B cell (primary cell): ENCODE measurements at regions not wholly inside any gene's neighbourhood (a gene's known extent, or its start where the extent isn't known, plus 50 kb on each side); places are given as distances from the start of the nearest gene placed in this dataset.

Experiments used
- ATAC-seq: fragments of 200-7000 bp; cut with Tn5 transposase; one replicate; pipeline ENCODE4 v1.10.0; 2021; ENCODE audit warnings: low read depth, mild to moderate bottlenecking, moderate number of reproducible peaks, moderate library complexity
- CTCF ChIA-PET: fragments of 350-600 bp; sonication (Branson Sonifier 250); formaldehyde crosslinking; loops from one replicate; lab custom pipeline; 2021; ENCODE audit warnings: antibody characterized with exemption, inconsistent platforms; lab: Charles Lee
- POLR2A ChIA-PET: fragments of 350-600 bp; sonication (Branson Sonifier 250); formaldehyde crosslinking; loops from one replicate; lab custom pipeline; 2021; ENCODE audit warnings: antibody characterized with exemption; lab: Charles Lee
- DNase-seq: peaks from one replicate; pipeline ENCODE4 v3.0.0; 2013
- H2AFZ ChIP-seq: 2 replicates; pipeline ENCODE4 v1.6.1; 2012; ENCODE audit warnings: mild to moderate bottlenecking, low read depth, low read length; ENCODE audit not compliant: insufficient read depth, poor library complexity, severe bottlenecking
- H3K27ac ChIP-seq, 2 donors: 1 replicate in 1 of 2; 2 replicates in 1 of 2; pipeline ENCODE4 v1.5.1; 2012 to 2013; ENCODE audit warnings: low read length in 2 of 2, mild to moderate bottlenecking in 2 of 2, moderate library complexity in 1 of 2
- H3K27me3 ChIP-seq, 4 experiments: fragments of 200-600 bp in 1 of 4; sonication (generic) in 1 of 4; replicated peaks in 1 of 4; 1 replicate in 2 of 4; 2 replicates in 2 of 4; pipeline versions ENCODE4 v1.6.1 to v1.7.0; 2013 to 2016; ENCODE audit warnings: low read length in 3 of 4, mild to moderate bottlenecking in 2 of 4, mixed read lengths in 1 of 4, moderate library complexity in 1 of 4; ENCODE audit not compliant: insufficient read depth in 4 of 4, control insufficient read depth in 3 of 4; ENCODE audit errors: control extremely low read depth in 1 of 4
- H3K36me3 ChIP-seq, 2 experiments: replicated peaks in 1 of 2; 1 replicate in 1 of 2; 2 replicates in 1 of 2; pipeline versions ENCODE4 v1.6.1 to v1.7.1; 2013; ENCODE audit warnings: low read length in 1 of 2; ENCODE audit not compliant: insufficient read depth in 2 of 2, control insufficient read depth in 1 of 2; ENCODE audit errors: control extremely low read depth in 1 of 2, extremely low read depth in 1 of 2
- H3K4me1 ChIP-seq, 2 donors: fragments of 200-600 bp in 1 of 2; sonication (generic) in 1 of 2; 1 replicate in 1 of 2; 2 replicates in 1 of 2; pipeline versions ENCODE4 v1.5.1 to v1.6.1; 2013 to 2017; ENCODE audit warnings: low read length in 2 of 2; ENCODE audit not compliant: control insufficient read depth in 2 of 2, insufficient read depth in 2 of 2
- H3K4me2 ChIP-seq: replicated peaks from 2 replicates; pipeline ENCODE3; 2012; ENCODE audit warnings: mild to moderate bottlenecking, low read depth, low read length; ENCODE audit not compliant: poor library complexity, severe bottlenecking
- H3K4me3 ChIP-seq, 5 experiments: fragments of 200-600 bp in 1 of 5; sonication (generic) in 1 of 5; 1 replicate in 3 of 5; 2 replicates in 2 of 5; pipeline versions ENCODE4 v1.5.1 to v1.7.0; 2011 to 2016; ENCODE audit warnings: low read length in 4 of 5, mild to moderate bottlenecking in 4 of 5, low read depth in 2 of 5, control low read depth in 1 of 5, moderate library complexity in 1 of 5; ENCODE audit not compliant: insufficient read depth in 1 of 5; ENCODE audit errors: control extremely low read depth in 1 of 5, extremely low read depth in 1 of 5
- H3K79me2 ChIP-seq: fragments of 200-600 bp; sonication (generic); one replicate; pipeline ENCODE4 v1.6.0; 2016; ENCODE audit warnings: low read length; ENCODE audit not compliant: control insufficient read depth, insufficient read depth
- H3K9ac ChIP-seq: fragments of 200-600 bp; sonication (generic); 2 replicates; pipeline ENCODE4 v1.6.1; 2017; ENCODE audit warnings: mild to moderate bottlenecking, low read length, moderate library complexity
- H3K9me3 ChIP-seq, 3 donors: one replicate each; pipeline versions ENCODE4 v1.6.1 to v1.7.1; 2013; ENCODE audit warnings: low read length in 2 of 3; ENCODE audit not compliant: control insufficient read depth in 2 of 3, insufficient read depth in 1 of 3; ENCODE audit errors: control extremely low read depth in 1 of 3
- H4K20me1 ChIP-seq: 2 replicates; pipeline ENCODE4 v1.6.0; 2012; ENCODE audit warnings: mild to moderate bottlenecking, low read length; ENCODE audit not compliant: insufficient read depth, control insufficient read depth, poor library complexity, severe bottlenecking
- H3K27ac Mint-ChIP-seq: one replicate; pipeline ENCODE4 v1.8.0; 2021; ENCODE audit warnings: mixed read lengths
- H3K27me3 Mint-ChIP-seq: one replicate; pipeline ENCODE4 v1.8.0; 2021; ENCODE audit warnings: mixed read lengths
- H3K4me1 Mint-ChIP-seq: one replicate; pipeline ENCODE4 v1.8.0; 2021; ENCODE audit warnings: mixed read lengths
- H3K4me3 Mint-ChIP-seq: one replicate; pipeline ENCODE4 v1.8.0; 2021; ENCODE audit warnings: mixed read lengths
- H3K9me3 Mint-ChIP-seq: one replicate; pipeline ENCODE4 v1.8.0; 2022; ENCODE audit warnings: mixed read lengths; ENCODE audit not compliant: insufficient read depth
- CTCF ChIP-seq: fragments of 200-600 bp; IDR thresholded peaks from one replicate; pipeline ENCODE4 v1.8.0; 2022; ENCODE audit warnings: antibody characterized with exemption, mild to moderate bottlenecking
- EZH2 ChIP-seq: IDR thresholded peaks from 2 replicates; pipeline ENCODE4 v1.6.1; 2012; ENCODE audit warnings: borderline replicate concordance, low read depth, mild to moderate bottlenecking, moderate library complexity, low read length; ENCODE audit not compliant: insufficient read depth, poor library complexity, severe bottlenecking
- WGBS: methylation state at CpG from one replicate; pipeline ENCODE4 v1.1.5; 2013; ENCODE audit warnings: missing lambda C conversion rate; ENCODE audit not compliant: insufficient coverage; 5-methylcytosine and 5-hydroxymethylcytosine counted together
- intact Hi-C: fragments of 100-400 bp; cut with micrococcal nuclease; formaldehyde crosslinking; loops from one replicate; pipeline ENCODE4 v1.10.0; 2022

GRCh38 chr16:86085795-86086194 is 186.8 kb downstream of the IRF8 start:
- H3K27ac Mint-ChIP-seq, result no peak overlapping the region
- no peaks in the 10 kb centered on the region for H3K9me3 Mint-ChIP-seq
- H3K36me3 ChIP-seq, result no peaks in the 10 kb centered on the region
- CTCF ChIA-PET, result no interaction called here
- H3K27me3 ChIP-seq, result peaks cover 0 to 6% (median 0%) of the 10 kb centered on the region in 4 experiments
- no peaks in the 10 kb centered on the region for H3K79me2 ChIP-seq
- DNase-seq (no peak), ATAC-seq (no peak)
- TF ChIP-seq CTCF (no peak), EZH2 (no peak)
- H2AFZ ChIP-seq, result no peak overlapping the region
- no peak overlapping the region for H3K4me3 Mint-ChIP-seq
- H3K4me1 Mint-ChIP-seq, result peaks cover 16% of the 10 kb centered on the region
- H3K4me2 ChIP-seq, result no peak overlapping the region
- WGBS, result 73% methylated on average over 2 of the region's 8 CpGs
- H3K27me3 Mint-ChIP-seq, result peaks cover 9% of the 10 kb centered on the region
- H3K4me1 ChIP-seq, result peaks cover 13 to 18% of the 10 kb centered on the region in 2 donors
- H3K4me3 ChIP-seq, result no peak overlapping the region
- H3K9me3 ChIP-seq, result no peaks in the 10 kb centered on the region
- H4K20me1 ChIP-seq, result no peaks in the 10 kb centered on the region
- H3K9ac ChIP-seq, result no peak overlapping the region
- no peak overlapping the region for H3K27ac ChIP-seq
- intact Hi-C loops, result no loop called here
- POLR2A ChIA-PET, result no interaction called here

GRCh38 chr16:86086471-86086870 is 187.5 kb downstream of the IRF8 start:
- no peaks in the 10 kb centered on the region for H4K20me1 ChIP-seq
- Mint-ChIP-seq H3K4me1 (peaks cover 16% of the 10 kb centered on the region), H3K27ac (no peak overlapping the region), H3K4me3 (no peak overlapping the region), H3K27me3 (peaks cover 9% of the 10 kb centered on the region), H3K9me3 (no peaks in the 10 kb centered on the region)
- H2AFZ ChIP-seq, result no peak overlapping the region
- no peak for DNase-seq
- WGBS, result 86% methylated on average over 5 of the region's 7 CpGs
- intact Hi-C loops, result no loop called here
- CTCF ChIA-PET, result no interaction called here
- H3K4me3 ChIP-seq, result no peak overlapping the region
- H3K27me3 ChIP-seq, result peaks cover 0 to 6% (median 0%) of the 10 kb centered on the region in 4 experiments
- no peak overlapping the region for H3K27ac ChIP-seq
- H3K4me2 ChIP-seq, result no peak overlapping the region
- no peak for ATAC-seq
- H3K9me3 ChIP-seq, result no peaks in the 10 kb centered on the region
- H3K36me3 ChIP-seq, result no peaks in the 10 kb centered on the region
- no peaks in the 10 kb centered on the region for H3K79me2 ChIP-seq
- POLR2A ChIA-PET, result no interaction called here
- TF ChIP-seq EZH2 (no peak), CTCF (no peak)
- H3K9ac ChIP-seq, result no peak overlapping the region
- peaks cover 13 to 18% of the 10 kb centered on the region in 2 donors for H3K4me1 ChIP-seq
